Endothelial cell of umbilical vein (primary cell): ENCODE measurements at regions not wholly inside any gene's neighbourhood (a gene's known extent, or its start where the extent isn't known, plus 50 kb on each side); places are given as distances from the start of the nearest gene placed in this dataset.

Experiments
- BruUV-seq: library from RNA; stranded (reverse); fragments of 400-500 nt; replicated peaks from 2 replicates; lab custom pipeline; 2021; lab: Mats Ljungman, UMichigan
- CTCF ChIA-PET: fragments of 300-600, 350-600 bp; sonication (Branson Sonifier 250); formaldehyde crosslinking; loops from one replicate; lab custom pipeline; 2021; ENCODE audit warnings: antibody characterized with exemption, inconsistent platforms; lab: Charles Lee
- POLR2A ChIA-PET: fragments of 300-600, 350-600 bp; sonication (Branson Sonifier 250); formaldehyde crosslinking; loops from one replicate; lab custom pipeline; 2021; ENCODE audit warnings: antibody characterized with exemption, inconsistent platforms; lab: Charles Lee
- DNase-seq: peaks from one replicate; pipeline ENCODE4 v3.0.0-alpha.2; 2011; ENCODE audit warnings: low read depth, low spot score
- FAIRE-seq: peaks from 2 replicates; lab custom pipeline; 2011; peaks lifted over from hg19 to GRCh38; lab: Jason Lieb, UNC
- H2AFZ ChIP-seq: 2 replicates; pipeline ENCODE4 v1.6.0; 2012; ENCODE audit warnings: low read depth, low read length, control low read depth, inconsistent platforms
- H3K27ac ChIP-seq: 2 replicates; pipeline ENCODE4 v1.5.1; 2011; ENCODE audit warnings: low read depth, mild to moderate bottlenecking, control low read depth, low read length, moderate library complexity; ENCODE audit not compliant: insufficient read depth
- H3K27me3 ChIP-seq, 2 experiments: 2 replicates each; pipeline versions ENCODE4 v1.6.0 to v1.6.1; 2011; ENCODE audit warnings: low read length in 2 of 2, mixed read lengths in 1 of 2; ENCODE audit not compliant: control insufficient read depth in 2 of 2, insufficient read depth in 2 of 2
- H3K36me3 ChIP-seq, 2 experiments: 2 replicates in 1 of 2; 3 replicates in 1 of 2; pipeline ENCODE4 v1.5.1; 2011; ENCODE audit warnings: low read length in 2 of 2, mild to moderate bottlenecking in 1 of 2, moderate library complexity in 1 of 2; ENCODE audit not compliant: control insufficient read depth in 2 of 2, insufficient read depth in 2 of 2; ENCODE audit errors: extremely low read depth in 1 of 2
- H3K4me1 ChIP-seq: 3 replicates; pipeline ENCODE4 v1.5.1; 2011; ENCODE audit warnings: mild to moderate bottlenecking, low read length; ENCODE audit not compliant: control insufficient read depth, insufficient read depth; ENCODE audit errors: extremely low read depth
- H3K4me2 ChIP-seq: 2 replicates; pipeline ENCODE4 v1.6.1; 2011; ENCODE audit warnings: low read length, control low read depth, mixed read lengths; ENCODE audit not compliant: insufficient read depth
- H3K4me3 ChIP-seq, 3 experiments: fragments of 200-600 bp in 1 of 3; sonication (generic), shearing (Covaris generic) in 1 of 3; replicated peaks in 1 of 3; 2 replicates each; pipeline ENCODE4 v1.5.1; 2011 to 2016; ENCODE audit warnings: control low read depth in 3 of 3, low read length in 3 of 3, mild to moderate bottlenecking in 2 of 3, inconsistent platforms in 1 of 3, low read depth in 1 of 3, moderate library complexity in 1 of 3; ENCODE audit not compliant: insufficient read depth in 1 of 3
- H3K79me2 ChIP-seq: 2 replicates; pipeline ENCODE4 v1.6.0; 2012; ENCODE audit warnings: low read length, inconsistent platforms; ENCODE audit not compliant: control insufficient read depth, insufficient read depth
- H3K9ac ChIP-seq: replicated peaks from 2 replicates; pipeline ENCODE3; 2011; ENCODE audit warnings: low read length, control low read depth; ENCODE audit not compliant: insufficient read depth; ENCODE audit errors: extremely low read depth
- H3K9me1 ChIP-seq: replicated peaks from 3 replicates; pipeline ENCODE4 v1.6.0; 2011; ENCODE audit warnings: mild to moderate bottlenecking, low read length; ENCODE audit not compliant: control insufficient read depth, insufficient read depth; ENCODE audit errors: extremely low read depth
- H3K9me3 ChIP-seq: replicated peaks from 2 replicates; pipeline ENCODE4 v1.5.1; 2012; ENCODE audit warnings: low read length, inconsistent platforms; ENCODE audit not compliant: control insufficient read depth, insufficient read depth
- H4K20me1 ChIP-seq: replicated peaks from 2 replicates; pipeline ENCODE3; 2011; ENCODE audit warnings: mild to moderate bottlenecking, low read length; ENCODE audit not compliant: control insufficient read depth, insufficient read depth; ENCODE audit errors: extremely low read depth
- EZH2 ChIP-seq: IDR thresholded peaks from 2 replicates; pipeline ENCODE4 v1.6.1; 2012; ENCODE audit warnings: borderline replicate concordance, low read depth, mild to moderate bottlenecking, moderate library complexity, low read length, inconsistent platforms; ENCODE audit not compliant: severe bottlenecking
- FOS ChIP-seq: IDR thresholded peaks from 2 replicates; pipeline ENCODE4 v1.6.1; 2011; ENCODE audit warnings: mild to moderate bottlenecking, low read length, moderate library complexity, borderline replicate concordance; ENCODE audit not compliant: insufficient read depth
- GATA2 ChIP-seq: IDR thresholded peaks from 2 replicates; pipeline ENCODE4 v1.7.0; 2011; ENCODE audit warnings: low read depth, mild to moderate bottlenecking, moderate library complexity, mixed read lengths, low read length; ENCODE audit not compliant: insufficient read length, insufficient read depth
- JUN ChIP-seq: IDR thresholded peaks from 2 replicates; pipeline ENCODE4 v1.6.1; 2011; ENCODE audit warnings: borderline replicate concordance, low read depth; ENCODE audit not compliant: insufficient read length, insufficient read depth
- MYC ChIP-seq: IDR thresholded peaks from one replicate; pipeline ENCODE4 v1.6.1; 2011; ENCODE audit warnings: mild to moderate bottlenecking, low read depth, low read length
- POLR2AphosphoS5 ChIP-seq: IDR thresholded peaks from 2 replicates; pipeline ENCODE4 v1.6.1; 2012; ENCODE audit warnings: low read depth, mild to moderate bottlenecking, control low read depth, low read length, moderate library complexity; ENCODE audit not compliant: insufficient read depth
- dilution Hi-C: fragments of 300-500 bp; cut with MboI; formaldehyde crosslinking; loops from one replicate; pipeline ENCODE4 v1.15.0; 2019; ENCODE audit warnings: low sequenced_read_pairs; ENCODE audit not compliant: extremely low pct_ligation_motif_present
- intact Hi-C: fragments of 100-400 bp; cut with micrococcal nuclease; formaldehyde crosslinking; loops from one replicate; pipeline ENCODE4 v1.10.0; 2022
- TF ChIP-seq, protein P1 (sequence below), 2 donors: IDR thresholded peaks; 1 replicate in 1 of 2; 2 replicates in 1 of 2; pipeline ENCODE4 v1.5.1; 2011; ENCODE audit warnings: low read length in 2 of 2, mild to moderate bottlenecking in 2 of 2, moderate library complexity in 2 of 2, control low read depth in 1 of 2, inconsistent platforms in 1 of 2, low read depth in 1 of 2; ENCODE audit not compliant: insufficient read depth in 1 of 2; ENCODE audit errors: extremely low read depth in 1 of 2

- DNase-seq: no peak
- dilution Hi-C loops (no loop called here), intact Hi-C loops (no loop called here)
- Histone ChIP-seq H3K9me3 (no peaks in the 10 kb centered on the region), H3K4me3 (no peak overlapping the region), H3K9ac (no peak overlapping the region), H3K27ac (no peak overlapping the region), H2AFZ (no peak overlapping the region), H3K27me3 (peaks cover 0 to 1% of the 10 kb centered on the region in 2 experiments), H3K79me2 (no peaks in the 10 kb centered on the region), H3K4me1 (no peaks in the 10 kb centered on the region), H3K4me2 (no peak overlapping the region), H3K9me1 (no peaks in the 10 kb centered on the region), H4K20me1 (peaks cover 2% of the 10 kb centered on the region), H3K36me3 (no peaks in the 10 kb centered on the region)
- ChIA-PET CTCF (interaction anchor here (1.3 kb wide), 1 partner anchor 10 kb away, joined by 3 read pairs; no protein-coding TSS in a partner anchor), POLR2A (no interaction called here)
- BruUV-seq: no TSS peak
- TF ChIP-seq MYC (no peak), GATA2 (no peak), EZH2 (no peak), JUN (no peak), POLR2AphosphoS5 (no peak), FOS (no peak)
- TF ChIP-seq, protein P1, sequence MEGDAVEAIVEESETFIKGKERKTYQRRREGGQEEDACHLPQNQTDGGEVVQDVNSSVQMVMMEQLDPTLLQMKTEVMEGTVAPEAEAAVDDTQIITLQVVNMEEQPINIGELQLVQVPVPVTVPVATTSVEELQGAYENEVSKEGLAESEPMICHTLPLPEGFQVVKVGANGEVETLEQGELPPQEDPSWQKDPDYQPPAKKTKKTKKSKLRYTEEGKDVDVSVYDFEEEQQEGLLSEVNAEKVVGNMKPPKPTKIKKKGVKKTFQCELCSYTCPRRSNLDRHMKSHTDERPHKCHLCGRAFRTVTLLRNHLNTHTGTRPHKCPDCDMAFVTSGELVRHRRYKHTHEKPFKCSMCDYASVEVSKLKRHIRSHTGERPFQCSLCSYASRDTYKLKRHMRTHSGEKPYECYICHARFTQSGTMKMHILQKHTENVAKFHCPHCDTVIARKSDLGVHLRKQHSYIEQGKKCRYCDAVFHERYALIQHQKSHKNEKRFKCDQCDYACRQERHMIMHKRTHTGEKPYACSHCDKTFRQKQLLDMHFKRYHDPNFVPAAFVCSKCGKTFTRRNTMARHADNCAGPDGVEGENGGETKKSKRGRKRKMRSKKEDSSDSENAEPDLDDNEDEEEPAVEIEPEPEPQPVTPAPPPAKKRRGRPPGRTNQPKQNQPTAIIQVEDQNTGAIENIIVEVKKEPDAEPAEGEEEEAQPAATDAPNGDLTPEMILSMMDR (IDR thresholded peaks at IDR 0.05; ENCODE audit: extremely low read depth in 1 of 2, insufficient read depth in 1 of 2, low read depth in 1 of 2, low read length in 2 of 2): no peak
- FAIRE-seq: no peak
These were observed 54.5 kb downstream of the NACA2 start for GRCh38 chr17:61536422-61536955.
